Stimulated activated CD4-positive, alpha-beta T cell treated with anti-CD3 and anti-CD28 coated beads, Interleukin-15, amount 100 ng/mL, for 48 hours (primary cell): ENCODE measurements at regions not wholly inside any gene's neighbourhood (a gene's known extent, or its start where the extent isn't known, plus 50 kb on each side); places are given as distances from the start of the nearest gene placed in this dataset.
"Not testable (repeated sequence)": the region's sequence is repeated elsewhere in the genome, so short reads cannot be mapped to it uniquely, and the experiment has no call there.

Source experiments
- DNase-seq, 2 donors: peaks; one replicate each; pipeline ENCODE4 v3.0.0-alpha.2; 2020; ENCODE audit warnings: low read depth in 2 of 2

GRCh38 chr5:168073991-168074800 lies 217.2 kb upstream of the WWC1 start:
- DNase-seq: no peak

GRCh38 chr5:168075387-168075786 lies 216.1 kb upstream of the WWC1 start:
- no peak for DNase-seq

- DNase-seq: peak in 1 of 2 donors; percentile 2
These were observed 214.9 kb upstream of the WWC1 start for GRCh38 chr5:168076561-168076991.

- no peak for DNase-seq
These were observed 206.0 kb upstream of the WWC1 start for GRCh38 chr5:168085261-168086031.

- DNase-seq: no peak
These were observed 205.3 kb upstream of the WWC1 start for GRCh38 chr5:168086104-168086610.

GRCh38 chr5:168086746-168087145 lies 204.7 kb upstream of the WWC1 start:
- no peak for DNase-seq

GRCh38 chr5:168088410-168089173 lies 202.9 kb upstream of the WWC1 start:
- no peak for DNase-seq

GRCh38 chr5:168089201-168089887 lies 202.1 kb upstream of the WWC1 start:
- no peak for DNase-seq

GRCh38 chr5:168092209-168093185 lies 198.9 kb upstream of the WWC1 start:
- no peak for DNase-seq

GRCh38 chr5:168093200-168093910 lies 198.1 kb upstream of the WWC1 start:
- no peak for DNase-seq

- no peak for DNase-seq
These were observed 194.9 kb upstream of the WWC1 start for GRCh38 chr5:168096525-168096924.

- DNase-seq: no peak
These were observed 193.4 kb upstream of the WWC1 start for GRCh38 chr5:168097876-168098653.

- DNase-seq: no peak
These were observed 190.1 kb upstream of the WWC1 start for GRCh38 chr5:168101352-168101751.

GRCh38 chr5:168103018-168103417 lies 188.4 kb upstream of the WWC1 start:
- not testable (repeated sequence) for DNase-seq

GRCh38 chr5:168104350-168104749 lies 187.1 kb upstream of the WWC1 start:
- no peak for DNase-seq

- DNase-seq: no peak
These were observed 186.5 kb upstream of the WWC1 start for GRCh38 chr5:168104811-168105481.

GRCh38 chr5:168106008-168106761 lies 185.3 kb upstream of the WWC1 start:
- DNase-seq: no peak
